GM12875 (cell line): ENCODE measurements at regions not wholly inside any gene's neighbourhood (a gene's known extent, or its start where the extent isn't known, plus 50 kb on each side); places are given as distances from the start of the nearest gene placed in this dataset.

Experiments
- H3K4me3 ChIP-seq: one replicate; pipeline ENCODE4 v1.5.1; 2011; ENCODE audit warnings: low read depth, low read length, control low read depth
- CTCF ChIP-seq: IDR thresholded peaks from 2 replicates; pipeline ENCODE4 v1.5.1; 2011; ENCODE audit warnings: low read depth, mild to moderate bottlenecking, control low read depth, inconsistent platforms, low read length, moderate library complexity, borderline replicate concordance; ENCODE audit not compliant: insufficient read depth

DNA sequence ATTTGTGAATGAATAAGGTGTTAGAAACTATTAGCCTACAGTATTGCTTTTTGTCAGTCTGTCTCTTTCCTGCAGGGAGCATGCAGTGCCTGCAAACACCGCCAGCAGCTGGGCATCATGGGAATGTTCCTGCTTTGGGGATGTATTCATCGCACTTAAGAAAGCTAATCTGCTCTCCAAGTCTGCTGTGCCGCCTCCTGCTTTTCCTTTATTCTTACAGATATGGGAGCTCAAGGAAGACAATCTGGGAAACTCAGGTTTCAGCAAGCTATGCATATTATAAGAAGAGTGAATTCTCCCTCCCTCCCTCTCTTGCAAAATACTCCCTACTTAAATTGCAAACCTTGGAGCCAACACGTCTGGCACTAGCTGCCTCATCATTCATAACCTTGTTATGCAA, 479.2 kb upstream of the ACVR2A start:
- TF ChIP-seq CTCF, result no peak

GRCh38 chr2:147364597-147364996, 480.2 kb upstream of the ACVR2A start:
- TF ChIP-seq CTCF, result no peak
- H3K4me3 ChIP-seq, result no peak overlapping the region

More for the DNA sequence above, 479.2 kb upstream of the ACVR2A start:
- no peak overlapping the region for H3K4me3 ChIP-seq

DNA sequence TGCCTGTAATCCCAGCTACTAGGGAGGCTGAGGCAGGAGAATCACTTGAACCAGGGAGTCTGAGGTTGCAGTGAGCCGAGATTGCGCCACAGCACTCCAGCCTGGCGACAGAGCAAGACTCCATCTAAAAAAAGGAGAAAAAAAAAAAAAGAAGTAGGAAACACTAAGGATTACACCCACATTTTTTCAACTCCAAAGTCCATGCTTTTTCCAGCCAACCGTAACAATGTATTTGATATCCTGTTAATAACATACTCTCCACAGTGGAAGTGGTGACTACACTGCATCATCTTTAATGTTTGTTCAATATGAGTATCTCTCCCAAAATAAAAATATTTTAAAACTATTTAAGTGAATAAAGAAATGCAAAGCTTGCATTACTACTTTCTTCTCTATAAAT, 481.6 kb upstream of the ACVR2A start:
- no peak overlapping the region for H3K4me3 ChIP-seq
- no peak for TF ChIP-seq CTCF

- TF ChIP-seq CTCF, result no peak
Observed at GRCh38 chr2:147358375-147358774, 486.5 kb upstream of the ACVR2A start.

DNA sequence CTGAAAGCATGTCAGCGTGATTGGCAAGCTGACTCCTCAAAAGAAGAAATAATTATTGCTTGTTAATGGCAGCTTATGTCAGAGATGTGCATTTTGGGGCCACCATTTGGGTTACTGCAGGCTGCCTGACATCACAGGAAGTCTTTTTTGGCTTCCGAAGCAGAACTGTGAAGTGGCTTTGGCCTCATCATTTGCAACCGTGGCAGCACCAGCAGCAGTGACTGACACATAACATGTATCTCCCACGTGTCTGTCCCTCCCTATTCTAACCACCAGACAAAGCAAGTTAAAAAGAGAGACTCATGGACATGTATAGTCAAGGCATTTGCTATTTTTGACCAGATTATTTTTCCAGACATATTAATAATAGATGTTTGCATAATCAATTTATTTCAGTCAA, 488.7 kb upstream of the ACVR2A start:
- TF ChIP-seq CTCF, result no peak
- H3K4me3 ChIP-seq, result no peak overlapping the region

More at GRCh38 chr2:147358375-147358774, 486.5 kb upstream of the ACVR2A start:
- no peak overlapping the region for H3K4me3 ChIP-seq

DNA sequence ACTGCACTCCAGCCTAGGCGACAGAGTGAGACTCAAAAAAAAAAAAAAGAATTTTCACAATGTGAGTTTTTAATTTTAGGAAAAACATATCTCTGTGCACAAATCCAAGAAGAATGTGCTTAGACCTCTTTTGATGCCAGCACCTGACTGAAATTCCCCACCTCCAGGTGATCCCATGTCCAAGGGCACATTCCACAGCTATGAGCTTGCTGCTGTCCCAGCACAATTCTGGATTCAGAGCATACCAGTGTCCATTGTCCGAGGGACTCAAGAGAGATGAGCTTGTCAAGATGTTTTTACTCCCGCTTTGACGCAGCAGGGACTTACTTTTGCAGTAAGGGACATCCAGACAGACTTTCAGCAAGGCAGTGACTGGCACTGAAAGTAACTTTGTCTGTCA, 489.1 kb upstream of the ACVR2A start:
- H3K4me3 ChIP-seq, result no peak overlapping the region
- TF ChIP-seq CTCF, result no peak

DNA sequence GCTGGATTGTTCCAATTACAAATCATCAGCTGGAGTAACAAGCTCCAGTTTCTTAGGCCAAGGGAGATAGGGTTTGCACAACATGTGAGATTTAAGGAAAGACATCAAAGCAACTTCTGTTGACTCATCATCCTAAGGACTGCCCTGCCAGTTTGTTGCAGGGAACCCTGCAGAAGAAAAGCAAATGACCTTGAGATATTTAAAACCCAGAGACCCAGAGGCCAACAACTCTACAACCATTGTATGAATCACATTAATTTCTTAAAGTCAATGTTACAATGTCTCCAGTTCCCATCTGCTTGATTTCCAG, 491.8 kb upstream of the ACVR2A start:
- no peak overlapping the region for H3K4me3 ChIP-seq
- TF ChIP-seq CTCF, result no peak
